ENCODE measurements at regions not wholly inside any gene's neighbourhood (a gene's known extent, or its start where the extent isn't known, plus 50 kb on each side); places are given as distances from the start of the nearest gene placed in this dataset.

DNA sequence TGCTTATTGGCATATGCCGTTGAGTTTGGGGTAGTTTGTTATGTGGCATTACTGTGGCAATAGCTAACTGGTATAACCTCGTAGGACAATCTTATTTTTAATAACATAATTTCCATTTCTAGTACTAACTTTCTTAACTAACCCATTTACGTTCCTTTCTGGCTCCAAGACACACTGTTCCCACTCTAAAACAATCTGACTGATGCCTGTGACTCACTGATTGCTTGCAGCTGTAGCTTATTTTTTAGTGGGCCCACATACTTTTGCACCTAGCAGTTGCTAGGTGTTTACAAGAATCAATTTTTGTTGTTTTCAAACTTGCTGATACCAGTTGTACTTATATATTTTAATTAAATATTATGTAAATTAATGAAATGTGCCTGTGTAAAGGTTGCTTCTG lies 52.2 kb downstream of the FAT3 start:
- Mint-ChIP-seq H3K27ac (no peak overlapping the region), H3K27me3 (no peaks in the 10 kb centered on the region), H3K4me1 (ENCODE audit: low read depth) (no peaks in the 10 kb centered on the region), H3K4me3 (no peak overlapping the region), H3K36me3 (no peaks in the 10 kb centered on the region), H3K9me3 (ENCODE audit: low read depth) (no peaks in the 10 kb centered on the region)

DNA sequence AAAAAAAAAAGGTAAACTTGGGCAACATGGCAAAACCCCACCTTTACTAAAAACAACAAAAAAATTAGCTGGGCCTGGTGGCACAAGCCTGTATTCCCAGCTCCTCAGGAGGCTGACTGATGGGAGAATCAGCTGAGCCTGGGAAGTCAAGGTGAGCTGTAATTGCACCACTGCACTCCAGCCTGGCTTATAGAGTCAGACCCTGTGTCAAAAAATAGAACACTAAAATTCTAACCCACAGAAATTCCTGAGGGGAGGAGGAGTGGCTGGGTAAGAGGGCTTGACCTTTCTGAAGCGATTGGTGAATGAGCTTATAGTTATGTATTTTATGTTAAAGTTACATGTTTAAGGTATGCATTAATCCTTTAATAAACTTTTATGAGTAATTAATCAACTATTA lies 53.3 kb downstream of the FAT3 start:
- no peak overlapping the region for H3K4me3 Mint-ChIP-seq
- no peaks in the 10 kb centered on the region for H3K27me3 Mint-ChIP-seq
- peaks cover 2% of the 10 kb centered on the region for H3K9me3 Mint-ChIP-seq (ENCODE audit: low read depth)
- H3K27ac Mint-ChIP-seq, result no peak overlapping the region
- no peaks in the 10 kb centered on the region for H3K36me3 Mint-ChIP-seq
- H3K4me1 Mint-ChIP-seq (ENCODE audit: low read depth), result no peaks in the 10 kb centered on the region

DNA sequence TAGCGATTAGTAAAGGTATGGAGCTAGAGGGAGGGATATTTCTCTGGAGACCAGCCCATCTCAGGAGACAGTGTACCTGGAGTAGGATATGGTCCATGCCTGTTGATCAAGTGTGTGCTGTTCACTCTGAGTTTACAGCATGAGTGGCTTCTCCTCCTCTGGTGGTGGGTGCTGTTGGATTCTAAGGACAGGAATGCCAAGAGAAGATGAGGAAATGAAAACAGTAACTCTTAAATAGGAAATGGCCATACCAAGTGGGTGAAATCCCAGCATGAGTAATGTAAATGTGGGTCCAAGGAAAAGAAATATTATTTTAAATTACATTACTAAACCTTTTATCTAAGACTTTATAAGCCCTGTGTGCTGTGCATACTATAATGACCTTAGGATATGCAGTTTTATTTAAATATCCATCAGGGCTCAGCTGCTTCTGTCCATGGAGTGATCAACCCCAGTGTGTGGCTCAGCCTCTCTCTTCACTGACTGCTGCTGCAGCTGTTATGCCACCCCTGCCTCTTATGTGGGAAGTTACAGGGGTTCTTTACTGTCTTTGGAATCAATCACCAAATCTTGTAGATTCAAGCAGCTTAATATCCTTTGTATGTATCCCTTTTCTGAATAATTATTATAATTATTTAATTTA lies 54.3 kb downstream of the FAT3 start:
- H3K27ac Mint-ChIP-seq, result no peak overlapping the region
- H3K9me3 Mint-ChIP-seq (ENCODE audit: low read depth), result peaks cover 4% of the 10 kb centered on the region
- H3K36me3 Mint-ChIP-seq, result no peaks in the 10 kb centered on the region
- H3K27me3 Mint-ChIP-seq, result no peaks in the 10 kb centered on the region
- H3K4me3 Mint-ChIP-seq, result no peak overlapping the region
- no peaks in the 10 kb centered on the region for H3K4me1 Mint-ChIP-seq (ENCODE audit: low read depth)

DNA sequence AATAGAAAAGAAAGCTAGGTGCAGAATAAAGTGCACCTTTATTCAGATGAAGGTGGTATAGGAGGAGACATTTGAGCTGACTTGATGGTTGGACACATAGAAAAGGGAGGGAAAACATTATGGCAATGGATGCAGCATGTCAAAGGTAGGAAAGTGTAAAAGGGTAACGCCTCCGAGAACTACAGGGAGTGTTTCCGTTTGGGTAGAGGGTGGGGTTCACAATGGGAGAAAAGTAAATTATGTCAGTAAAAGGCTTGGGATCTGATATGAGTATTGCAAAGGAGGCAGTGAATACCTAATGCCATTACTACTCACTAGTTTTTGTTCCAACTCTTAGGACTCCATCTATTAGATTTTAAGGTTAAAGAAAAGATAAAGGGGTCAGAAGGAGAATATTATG lies 59.5 kb downstream of the FAT3 start:
- H3K4me3 Mint-ChIP-seq, result no peak overlapping the region
- peaks cover 4% of the 10 kb centered on the region for H3K9me3 Mint-ChIP-seq (ENCODE audit: low read depth)
- H3K36me3 Mint-ChIP-seq, result no peaks in the 10 kb centered on the region

DNA sequence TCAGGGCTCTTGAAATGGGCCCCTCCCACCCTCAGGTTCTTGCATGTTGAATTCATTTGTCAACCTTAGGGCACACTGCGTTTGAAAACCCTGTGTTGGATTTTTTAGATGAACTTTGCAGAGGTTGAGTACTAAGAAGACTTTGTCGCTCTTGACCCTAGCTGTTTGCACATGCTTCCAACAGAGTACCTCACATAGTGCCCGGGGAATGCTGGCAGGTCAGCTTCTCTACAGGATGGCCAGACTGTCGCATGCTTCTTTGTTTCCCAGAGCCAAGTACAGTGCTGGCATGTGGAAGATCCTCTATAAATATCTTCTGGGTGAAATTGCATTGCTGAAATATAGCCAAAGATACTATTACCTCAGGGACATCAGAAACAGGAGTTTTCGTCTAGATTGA lies 59.9 kb downstream of the FAT3 start:
- Mint-ChIP-seq H3K27me3 (no peaks in the 10 kb centered on the region), H3K4me1 (ENCODE audit: low read depth) (no peaks in the 10 kb centered on the region), H3K36me3 (no peaks in the 10 kb centered on the region), H3K9me3 (ENCODE audit: low read depth) (peaks cover 4% of the 10 kb centered on the region), H3K27ac (no peak overlapping the region), H3K4me3 (no peak overlapping the region)

More for the DNA sequence above, 59.5 kb downstream of the FAT3 start:
- no peak overlapping the region for H3K27ac Mint-ChIP-seq
- no peaks in the 10 kb centered on the region for H3K27me3 Mint-ChIP-seq
- no peaks in the 10 kb centered on the region for H3K4me1 Mint-ChIP-seq (ENCODE audit: low read depth)

DNA sequence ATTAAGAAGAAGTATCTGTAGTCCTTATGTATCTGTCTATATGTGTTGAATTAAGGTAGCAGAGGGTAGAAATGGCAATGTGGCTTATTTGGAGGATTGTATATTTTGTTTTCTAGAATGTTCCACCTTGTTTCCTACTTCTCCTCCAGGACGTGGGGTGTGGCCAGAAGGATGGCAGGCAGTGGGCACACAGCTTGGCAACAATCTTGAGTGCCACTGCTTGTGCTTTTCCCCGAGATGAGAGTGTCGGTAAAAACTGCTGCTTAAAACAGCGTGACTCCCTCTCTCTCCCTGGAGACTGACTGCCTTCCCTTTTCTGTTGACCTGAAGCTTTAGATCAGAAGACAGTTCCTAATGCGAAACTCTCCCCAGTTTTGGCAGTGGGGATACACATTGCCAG lies 61.2 kb downstream of the FAT3 start:
- no peaks in the 10 kb centered on the region for H3K4me1 Mint-ChIP-seq (ENCODE audit: low read depth)
- no peaks in the 10 kb centered on the region for H3K27me3 Mint-ChIP-seq
- no peaks in the 10 kb centered on the region for H3K36me3 Mint-ChIP-seq
- H3K9me3 Mint-ChIP-seq (ENCODE audit: low read depth), result peaks cover 4% of the 10 kb centered on the region
- no peak overlapping the region for H3K4me3 Mint-ChIP-seq
- H3K27ac Mint-ChIP-seq, result no peak overlapping the region

DNA sequence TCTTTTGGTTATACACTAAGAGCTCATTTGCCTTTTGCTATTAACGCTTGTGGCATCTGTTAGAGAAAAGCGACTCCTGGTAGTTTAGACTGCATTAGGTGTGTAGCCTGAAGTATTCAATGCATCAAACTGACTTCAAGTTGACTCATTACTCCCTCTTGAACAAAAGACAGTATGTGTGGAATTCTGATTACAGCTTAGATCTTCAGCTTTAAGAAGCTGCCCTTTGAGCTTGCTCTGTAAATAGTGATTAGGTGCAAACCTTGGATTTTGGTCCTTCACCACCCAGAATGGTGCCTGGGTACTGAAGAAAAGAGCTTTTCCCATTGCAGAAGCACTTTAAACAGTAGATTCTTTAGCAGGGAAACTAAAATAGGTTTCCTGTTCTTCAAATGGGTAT lies 62.1 kb downstream of the FAT3 start:
- Mint-ChIP-seq H3K4me1 (ENCODE audit: low read depth) (no peaks in the 10 kb centered on the region), H3K36me3 (no peaks in the 10 kb centered on the region), H3K27ac (no peak overlapping the region), H3K4me3 (no peak overlapping the region), H3K9me3 (ENCODE audit: low read depth) (peaks cover 4% of the 10 kb centered on the region), H3K27me3 (no peaks in the 10 kb centered on the region)

DNA sequence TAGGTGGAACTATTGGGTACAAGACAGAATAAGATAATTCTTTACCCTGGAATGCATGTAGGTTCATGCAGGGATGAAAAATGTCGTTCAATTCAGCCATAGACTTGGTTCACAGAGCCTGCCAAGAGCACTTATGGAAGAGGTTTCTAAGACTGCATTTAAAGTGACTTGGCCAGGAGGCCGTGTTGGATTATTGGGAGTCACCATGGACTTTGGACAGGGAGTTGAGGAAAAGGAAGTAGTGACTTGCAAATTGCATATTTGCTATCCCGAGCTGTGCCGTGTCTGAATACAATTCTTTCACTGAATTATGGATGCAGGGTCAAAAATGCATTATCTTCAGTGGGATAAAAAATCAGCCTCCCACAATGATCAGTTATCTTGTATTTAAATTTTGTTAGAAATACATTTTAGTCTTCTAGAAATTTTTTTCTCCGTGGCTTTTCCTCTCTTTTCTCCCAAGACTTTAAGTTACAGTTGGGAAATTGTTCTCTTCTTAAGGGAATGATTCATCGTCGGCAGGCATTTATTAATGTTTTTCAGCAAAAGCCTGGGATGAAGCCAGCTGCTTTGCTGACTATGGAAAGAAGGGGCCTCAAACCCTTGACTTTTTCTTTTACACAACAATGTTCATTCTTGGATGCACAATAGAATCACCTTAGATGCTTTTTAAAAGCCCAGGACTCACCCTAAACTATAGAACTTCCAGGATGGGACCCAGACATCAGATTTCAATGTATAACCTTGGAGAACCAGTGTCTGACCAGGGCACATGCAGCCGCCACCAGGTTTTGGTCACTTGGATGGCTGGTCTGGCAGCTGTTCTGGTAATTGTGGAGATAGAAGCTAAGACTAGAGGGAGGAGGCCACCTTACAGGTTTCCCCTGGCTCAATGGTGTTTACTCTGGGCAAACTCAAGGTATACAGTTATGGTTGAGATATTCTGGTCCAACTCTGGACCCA lies 70.8 kb downstream of the FAT3 start:
- no peaks in the 10 kb centered on the region for H3K36me3 Mint-ChIP-seq
- H3K4me1 Mint-ChIP-seq (ENCODE audit: low read depth), result no peaks in the 10 kb centered on the region
- H3K4me3 Mint-ChIP-seq, result no peak overlapping the region
- no peaks in the 10 kb centered on the region for H3K9me3 Mint-ChIP-seq (ENCODE audit: low read depth)
- no peaks in the 10 kb centered on the region for H3K27me3 Mint-ChIP-seq
- no peak overlapping the region for H3K27ac Mint-ChIP-seq

DNA sequence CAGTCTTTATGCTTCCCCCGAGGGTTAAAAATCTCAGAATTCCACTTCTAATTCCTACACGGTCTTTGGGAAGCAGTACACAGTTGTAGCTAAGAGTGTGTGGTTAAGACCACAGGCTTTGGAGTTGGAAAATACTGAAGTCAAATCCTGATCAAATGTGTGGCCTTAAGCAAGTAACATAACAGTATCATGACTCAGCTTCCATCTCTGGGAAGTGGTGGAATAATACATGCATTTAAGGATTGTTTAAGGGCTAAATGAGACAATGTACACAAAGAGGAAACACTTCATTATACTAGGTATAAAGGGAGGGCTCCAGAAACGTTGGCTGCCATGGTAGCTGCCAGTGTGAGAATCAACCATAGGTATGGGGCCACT lies 71.5 kb downstream of the FAT3 start:
- H3K4me3 Mint-ChIP-seq, result no peak overlapping the region
- H3K27me3 Mint-ChIP-seq, result no peaks in the 10 kb centered on the region
- no peaks in the 10 kb centered on the region for H3K4me1 Mint-ChIP-seq (ENCODE audit: low read depth)
- no peaks in the 10 kb centered on the region for H3K36me3 Mint-ChIP-seq
- no peak overlapping the region for H3K27ac Mint-ChIP-seq
- H3K9me3 Mint-ChIP-seq (ENCODE audit: low read depth), result no peaks in the 10 kb centered on the region

DNA sequence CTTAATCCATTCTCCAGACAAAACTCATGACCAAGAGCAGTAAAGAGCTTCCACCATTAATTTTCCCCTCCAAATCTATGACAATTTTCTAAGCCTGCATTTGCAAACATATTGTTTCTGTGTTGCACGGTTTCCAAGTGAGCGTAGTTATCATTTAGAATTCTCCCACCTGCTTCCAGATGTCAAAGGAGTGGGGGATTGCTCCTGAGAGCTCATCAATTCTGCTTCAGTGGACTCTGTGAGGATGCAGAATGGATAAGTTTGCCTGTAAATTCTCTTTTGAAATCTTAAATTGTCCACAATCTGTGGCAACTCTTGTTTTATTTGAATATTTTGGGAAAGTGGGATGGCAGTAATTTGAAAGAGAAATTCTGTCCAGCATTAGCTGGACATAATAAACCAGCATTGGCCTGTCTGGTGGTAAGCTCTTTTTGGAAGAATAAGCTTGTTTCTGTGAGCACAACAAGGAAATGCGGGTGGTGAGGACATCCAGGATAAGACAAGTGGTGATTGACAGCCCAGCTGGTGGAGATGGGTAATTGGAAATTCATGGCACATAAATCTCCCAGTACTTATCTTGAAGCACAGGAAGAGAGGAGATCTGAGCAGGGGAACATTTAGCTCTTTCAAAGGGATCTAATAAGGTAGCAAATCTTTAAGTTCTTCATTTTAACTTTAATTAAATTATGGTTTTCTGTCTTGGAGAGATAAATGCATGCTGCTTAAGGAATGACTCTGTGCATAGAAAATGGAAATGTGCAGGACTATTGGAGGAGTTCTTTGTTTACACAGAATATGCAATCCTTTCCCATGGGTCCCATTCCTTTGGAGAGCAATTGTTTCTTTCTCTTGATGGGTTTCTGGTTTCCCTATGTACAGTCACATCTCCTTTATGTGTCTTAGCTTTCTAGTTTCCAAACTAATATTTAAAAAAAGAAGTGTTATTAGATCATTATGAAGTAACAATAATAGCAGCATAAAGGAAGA lies 73.2 kb downstream of the FAT3 start:
- H3K27me3 Mint-ChIP-seq, result no peaks in the 10 kb centered on the region
- no peak overlapping the region for H3K4me3 Mint-ChIP-seq
- H3K27ac Mint-ChIP-seq, result no peak overlapping the region
- no peaks in the 10 kb centered on the region for H3K9me3 Mint-ChIP-seq (ENCODE audit: low read depth)
- no peaks in the 10 kb centered on the region for H3K4me1 Mint-ChIP-seq (ENCODE audit: low read depth)
- no peaks in the 10 kb centered on the region for H3K36me3 Mint-ChIP-seq

DNA sequence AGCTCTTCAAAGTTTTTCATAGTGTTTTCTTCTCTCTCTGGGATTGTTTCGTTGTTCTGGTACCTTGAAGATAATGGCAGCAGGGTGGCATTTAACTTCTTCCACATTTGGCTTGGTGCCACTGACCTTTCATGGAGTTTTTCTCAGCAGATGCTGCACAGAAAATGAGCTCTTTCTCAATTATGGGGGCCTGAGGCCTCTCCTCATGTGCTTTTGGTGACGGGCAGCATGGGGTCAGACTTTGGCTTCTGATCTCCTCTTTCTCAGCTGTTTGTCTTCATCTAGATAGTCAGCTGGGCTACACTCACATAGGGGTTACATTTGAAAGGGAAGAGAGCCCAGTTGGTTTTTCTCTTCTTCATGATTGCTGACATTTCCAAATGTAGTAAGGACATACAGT lies 76.3 kb downstream of the FAT3 start:
- Mint-ChIP-seq H3K36me3 (no peaks in the 10 kb centered on the region), H3K4me3 (no peak overlapping the region), H3K27ac (no peak overlapping the region), H3K9me3 (ENCODE audit: low read depth) (peaks cover 4% of the 10 kb centered on the region), H3K27me3 (no peaks in the 10 kb centered on the region), H3K4me1 (ENCODE audit: low read depth) (no peaks in the 10 kb centered on the region)

DNA sequence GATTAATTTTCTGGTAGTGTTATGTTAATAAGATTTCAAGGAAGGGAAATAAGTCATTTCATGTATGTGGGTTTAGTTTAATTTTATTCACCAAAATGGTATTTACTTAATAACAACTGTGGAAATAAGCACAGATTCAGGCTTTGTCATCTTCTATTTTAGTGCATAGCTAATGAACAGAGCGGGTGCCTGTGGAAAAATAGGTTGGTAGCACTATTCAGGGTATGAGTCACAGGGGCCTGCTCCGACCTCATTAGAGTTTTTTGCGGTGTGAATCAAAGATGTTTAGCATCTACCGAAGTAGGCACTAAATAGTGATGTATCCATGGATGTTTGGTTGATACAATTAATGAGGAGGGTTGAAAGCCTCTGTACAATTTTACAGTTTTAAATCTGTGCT lies 78.2 kb downstream of the FAT3 start:
- H3K27me3 Mint-ChIP-seq, result no peaks in the 10 kb centered on the region
- H3K36me3 Mint-ChIP-seq, result no peaks in the 10 kb centered on the region
- no peak overlapping the region for H3K4me3 Mint-ChIP-seq
- H3K4me1 Mint-ChIP-seq (ENCODE audit: low read depth), result no peaks in the 10 kb centered on the region
- no peak overlapping the region for H3K27ac Mint-ChIP-seq
- H3K9me3 Mint-ChIP-seq (ENCODE audit: low read depth), result peaks cover 4% of the 10 kb centered on the region

DNA sequence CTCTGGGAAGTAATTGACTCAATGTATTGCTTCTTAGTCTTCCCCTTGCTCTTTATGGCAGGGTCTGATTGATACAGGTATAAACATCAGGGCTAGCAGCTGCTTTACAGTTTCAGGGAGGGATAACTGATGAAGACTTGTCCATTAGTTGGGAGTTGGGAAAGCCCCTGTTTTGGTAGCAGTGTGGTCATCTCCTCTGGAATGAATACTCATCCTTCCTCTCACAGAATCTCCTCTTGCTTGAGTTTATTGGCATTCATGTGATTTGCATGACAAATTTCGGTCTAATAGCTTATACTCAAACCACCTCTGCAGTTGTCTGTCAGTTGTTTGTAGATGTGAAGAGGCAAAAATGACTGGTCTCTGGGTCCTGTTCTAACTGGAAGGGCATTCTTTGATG lies 79.7 kb downstream of the FAT3 start:
- Mint-ChIP-seq H3K27ac (no peak overlapping the region), H3K9me3 (ENCODE audit: low read depth) (peaks cover 4% of the 10 kb centered on the region), H3K36me3 (no peaks in the 10 kb centered on the region), H3K27me3 (no peaks in the 10 kb centered on the region), H3K4me1 (ENCODE audit: low read depth) (no peaks in the 10 kb centered on the region), H3K4me3 (no peak overlapping the region)

DNA sequence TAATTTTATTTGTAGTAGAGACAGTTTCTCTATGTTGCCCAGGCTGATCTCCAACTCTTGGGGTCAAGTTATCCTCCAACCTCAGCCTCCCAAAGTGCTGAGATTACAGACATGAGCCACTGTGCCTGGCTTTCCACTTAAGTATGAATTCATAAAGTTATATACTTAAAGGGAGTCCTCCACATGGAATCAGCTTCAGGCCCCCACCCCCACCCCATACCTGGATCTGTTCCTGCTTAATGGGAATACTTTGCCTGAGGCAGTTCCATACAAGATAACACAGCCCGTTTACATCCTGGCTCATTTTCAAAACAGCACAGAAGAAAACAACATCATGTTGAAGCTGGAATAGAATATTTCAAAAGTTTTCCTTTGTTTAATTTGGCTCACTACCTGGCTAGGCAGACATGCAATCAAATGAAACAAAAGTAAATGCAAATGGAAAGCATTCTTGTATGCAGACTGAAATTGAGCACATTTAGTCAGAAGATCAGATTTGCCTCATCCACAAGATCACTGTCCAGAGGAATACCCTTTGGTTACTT lies 82.4 kb downstream of the FAT3 start:
- Mint-ChIP-seq H3K36me3 (no peaks in the 10 kb centered on the region), H3K27ac (no peak overlapping the region), H3K9me3 (ENCODE audit: low read depth) (peaks cover 4% of the 10 kb centered on the region), H3K4me3 (no peak overlapping the region), H3K27me3 (no peaks in the 10 kb centered on the region), H3K4me1 (ENCODE audit: low read depth) (no peaks in the 10 kb centered on the region)
